ENCODE measurements at regions not wholly inside any gene's neighbourhood (a gene's known extent, or its start where the extent isn't known, plus 50 kb on each side); places are given as distances from the start of the nearest gene placed in this dataset.

DNA sequence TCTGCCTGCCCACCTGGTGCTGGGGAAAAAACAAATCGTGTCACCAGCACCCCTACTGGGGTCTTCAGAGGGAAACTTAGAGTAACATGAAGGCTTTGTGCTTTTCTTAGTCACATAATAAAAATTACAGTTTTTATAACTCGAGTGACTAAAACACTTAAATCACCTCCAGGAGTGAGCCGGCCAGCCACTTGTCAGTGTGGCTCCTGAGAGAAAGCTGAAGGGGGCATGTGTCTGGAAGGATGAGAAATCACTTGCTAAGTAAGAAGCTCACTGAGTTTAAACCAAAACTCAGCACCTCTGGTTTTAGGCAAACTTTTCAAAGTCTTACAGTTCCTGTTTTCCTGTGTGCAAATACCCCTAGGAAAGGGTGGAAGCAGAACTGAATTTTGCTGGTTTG lies 372.2 kb downstream of the CDH26 start:
- Histone ChIP-seq H3K27me3 (replicated peaks) (no peaks in the 10 kb centered on the region), H3K4me3 (ENCODE audit: low read depth, low read length) (no peak overlapping the region), H3K36me3 (replicated peaks) (no peaks in the 10 kb centered on the region), H3K27ac (no peak overlapping the region)
- in situ Hi-C loops (cut with HindIII; ENCODE audit: low pct_ligation_motif_present, low sequenced_read_pairs) = no loop called here
- TF ChIP-seq, protein P1, sequence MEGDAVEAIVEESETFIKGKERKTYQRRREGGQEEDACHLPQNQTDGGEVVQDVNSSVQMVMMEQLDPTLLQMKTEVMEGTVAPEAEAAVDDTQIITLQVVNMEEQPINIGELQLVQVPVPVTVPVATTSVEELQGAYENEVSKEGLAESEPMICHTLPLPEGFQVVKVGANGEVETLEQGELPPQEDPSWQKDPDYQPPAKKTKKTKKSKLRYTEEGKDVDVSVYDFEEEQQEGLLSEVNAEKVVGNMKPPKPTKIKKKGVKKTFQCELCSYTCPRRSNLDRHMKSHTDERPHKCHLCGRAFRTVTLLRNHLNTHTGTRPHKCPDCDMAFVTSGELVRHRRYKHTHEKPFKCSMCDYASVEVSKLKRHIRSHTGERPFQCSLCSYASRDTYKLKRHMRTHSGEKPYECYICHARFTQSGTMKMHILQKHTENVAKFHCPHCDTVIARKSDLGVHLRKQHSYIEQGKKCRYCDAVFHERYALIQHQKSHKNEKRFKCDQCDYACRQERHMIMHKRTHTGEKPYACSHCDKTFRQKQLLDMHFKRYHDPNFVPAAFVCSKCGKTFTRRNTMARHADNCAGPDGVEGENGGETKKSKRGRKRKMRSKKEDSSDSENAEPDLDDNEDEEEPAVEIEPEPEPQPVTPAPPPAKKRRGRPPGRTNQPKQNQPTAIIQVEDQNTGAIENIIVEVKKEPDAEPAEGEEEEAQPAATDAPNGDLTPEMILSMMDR (IDR thresholded peaks at IDR 0.05; ENCODE audit: low read depth, low read length, missing control alignments) = no peak
- no peak for DNase-seq

DNA sequence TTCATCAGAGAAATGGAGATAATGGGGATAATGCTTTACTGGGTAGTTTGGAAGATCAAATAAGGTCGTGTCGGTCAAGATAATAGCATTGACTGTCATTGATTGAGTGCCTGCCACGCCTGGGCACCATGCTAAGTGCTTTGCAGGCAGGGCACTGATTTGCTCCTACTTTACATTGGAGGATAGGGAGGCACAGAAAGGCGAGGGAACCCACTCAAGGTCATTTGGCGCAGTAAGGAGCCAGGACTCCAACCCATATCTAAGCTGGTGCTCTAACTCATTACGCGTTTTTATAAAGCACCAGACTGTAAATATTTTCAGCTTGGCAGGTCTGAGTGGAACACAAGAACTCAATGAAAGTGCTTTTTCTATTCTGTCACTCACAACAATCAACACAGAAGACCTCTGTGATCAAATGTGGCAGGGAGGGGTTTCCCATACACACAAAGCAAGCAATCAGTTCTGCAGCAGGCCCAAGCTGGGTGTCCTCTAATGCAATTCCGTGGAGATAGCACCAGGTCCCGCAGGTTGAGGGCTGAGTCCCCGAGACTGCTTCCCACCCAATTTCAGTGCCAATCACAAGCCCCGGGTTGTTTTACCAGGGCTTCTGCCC lies 373.6 kb downstream of the CDH26 start:
- Histone ChIP-seq H3K36me3 (replicated peaks) (no peaks in the 10 kb centered on the region), H3K27ac (no peak overlapping the region), H3K27me3 (replicated peaks) (no peaks in the 10 kb centered on the region), H3K4me3 (ENCODE audit: low read depth, low read length) (no peak overlapping the region)
- DNase-seq = no peak
- in situ Hi-C loops (cut with HindIII; ENCODE audit: low pct_ligation_motif_present, low sequenced_read_pairs) = no loop called here
- TF ChIP-seq, protein P1 (IDR thresholded peaks at IDR 0.05; ENCODE audit: low read depth, low read length, missing control alignments) = no peak

DNA sequence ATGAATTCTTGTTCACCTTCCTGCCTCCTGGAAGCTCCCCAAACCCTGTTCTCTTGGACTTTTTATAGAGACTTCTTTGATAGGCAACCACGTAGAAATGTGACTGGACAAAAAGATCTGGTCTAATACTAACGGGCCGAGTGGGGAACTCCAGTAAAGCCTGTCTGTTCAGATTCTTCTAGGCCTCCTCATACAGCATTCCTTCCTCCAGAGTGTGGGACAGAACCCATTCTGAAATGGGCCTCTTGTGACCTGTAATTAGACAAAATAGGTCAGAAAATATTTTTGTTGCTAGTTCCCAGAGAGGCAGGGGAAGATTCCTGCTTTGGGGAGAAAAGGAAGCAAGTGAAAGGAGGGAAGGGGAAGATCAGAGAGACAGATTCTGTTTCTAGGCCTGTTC lies 374.3 kb downstream of the CDH26 start:
- H3K27ac ChIP-seq = no peak overlapping the region
- in situ Hi-C loops (cut with HindIII; ENCODE audit: low pct_ligation_motif_present, low sequenced_read_pairs) = no loop called here
- no peak overlapping the region for H3K4me3 ChIP-seq (ENCODE audit: low read depth, low read length)

DNA sequence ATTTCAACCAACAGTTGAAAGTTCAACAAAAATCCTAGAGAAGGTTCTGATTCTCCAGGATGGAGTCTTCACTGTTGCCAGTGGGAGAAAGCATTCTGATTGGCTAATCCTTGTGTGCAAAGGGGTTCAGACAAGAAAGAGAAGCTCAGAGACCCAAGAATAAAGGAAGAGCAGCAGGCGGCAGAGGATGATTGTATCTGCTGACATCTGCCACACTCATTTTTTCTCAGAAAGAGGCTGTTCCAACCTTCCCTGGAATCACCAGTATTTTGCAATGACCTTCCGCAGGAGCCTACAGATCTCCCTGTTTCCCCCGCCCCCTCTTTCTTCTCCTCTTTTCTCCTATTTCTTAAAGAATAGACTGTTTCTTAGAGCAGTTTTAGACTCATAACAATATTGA lies 376.7 kb downstream of the CDH26 start:
- TF ChIP-seq, protein P1 (IDR thresholded peaks at IDR 0.05; ENCODE audit: low read depth, low read length, missing control alignments) = no peak
- H3K4me3 ChIP-seq (ENCODE audit: low read depth, low read length) = no peak overlapping the region
- no peaks in the 10 kb centered on the region for H3K27me3 ChIP-seq (replicated peaks)
- no peak overlapping the region for H3K27ac ChIP-seq
- in situ Hi-C loops (cut with HindIII; ENCODE audit: low pct_ligation_motif_present, low sequenced_read_pairs) = no loop called here
- DNase-seq = no peak
- H3K36me3 ChIP-seq (replicated peaks) = no peaks in the 10 kb centered on the region

More for the DNA sequence above, 374.3 kb downstream of the CDH26 start:
- TF ChIP-seq, protein P1 (IDR thresholded peaks at IDR 0.05; ENCODE audit: low read depth, low read length, missing control alignments) = no peak
- Histone ChIP-seq H3K36me3 (replicated peaks) (no peaks in the 10 kb centered on the region), H3K27me3 (replicated peaks) (no peaks in the 10 kb centered on the region)
- DNase-seq = no peak

DNA sequence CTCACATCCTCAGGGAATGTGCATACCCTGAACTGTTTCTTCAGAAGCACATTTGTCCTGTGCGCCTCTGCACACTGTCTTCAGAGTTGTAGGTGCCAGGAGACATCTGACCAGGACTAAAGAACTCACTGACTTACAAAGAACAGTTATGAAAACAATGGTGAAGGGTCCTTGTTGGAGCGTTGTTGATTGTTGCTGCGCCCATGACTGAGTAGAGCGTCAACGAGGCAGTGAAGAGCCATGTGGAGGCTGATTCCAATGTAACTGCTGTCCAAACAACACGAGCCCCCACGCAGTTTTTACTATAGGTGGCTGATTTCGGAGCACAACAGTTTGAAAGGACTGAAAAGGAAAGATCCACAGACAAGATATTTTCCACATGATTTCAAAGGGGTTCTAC lies 380.3 kb downstream of the CDH26 start:
- TF ChIP-seq, protein P1 (IDR thresholded peaks at IDR 0.05; ENCODE audit: low read depth, low read length, missing control alignments) = no peak
- Histone ChIP-seq H3K36me3 (replicated peaks) (no peaks in the 10 kb centered on the region), H3K4me3 (ENCODE audit: low read depth, low read length) (no peak overlapping the region), H3K27me3 (replicated peaks) (no peaks in the 10 kb centered on the region), H3K27ac (no peak overlapping the region)
- no peak for DNase-seq
- in situ Hi-C loops (cut with HindIII; ENCODE audit: low pct_ligation_motif_present, low sequenced_read_pairs) = no loop called here

DNA sequence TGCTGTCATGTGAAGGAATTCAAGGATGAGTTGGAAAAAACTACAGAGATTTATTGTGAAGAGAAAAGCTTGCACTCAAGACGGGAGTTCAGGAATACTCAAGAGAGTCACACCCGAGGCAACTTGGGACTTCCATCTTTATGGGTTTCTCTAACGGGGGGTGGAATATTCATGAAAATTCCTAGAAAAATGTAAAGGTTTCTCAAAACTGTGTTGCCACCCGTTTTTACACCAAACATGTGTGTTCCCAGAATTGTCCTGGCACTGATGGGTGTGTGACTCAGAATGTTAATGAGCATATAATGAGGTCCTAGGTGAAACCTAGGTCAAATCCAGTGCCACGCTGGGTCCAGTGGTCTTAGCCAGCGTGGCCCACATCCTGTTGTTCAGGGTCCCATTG lies 381.5 kb downstream of the CDH26 start:
- H3K4me3 ChIP-seq (ENCODE audit: low read depth, low read length) = no peak overlapping the region
- H3K27me3 ChIP-seq (replicated peaks) = no peaks in the 10 kb centered on the region
- TF ChIP-seq, protein P1 (IDR thresholded peaks at IDR 0.05; ENCODE audit: low read depth, low read length, missing control alignments) = no peak
- in situ Hi-C loops (cut with HindIII; ENCODE audit: low pct_ligation_motif_present, low sequenced_read_pairs) = no loop called here
- no peak for DNase-seq
- no peak overlapping the region for H3K27ac ChIP-seq
- H3K36me3 ChIP-seq (replicated peaks) = no peaks in the 10 kb centered on the region
